CD14-positive monocyte (primary cell): ENCODE measurements at regions not wholly inside any gene's neighbourhood (a gene's known extent, or its start where the extent isn't known, plus 50 kb on each side); places are given as distances from the start of the nearest gene placed in this dataset.
A peak's percentile ranks its signal among the peaks of the same experiment; 100 is the strongest.

ENCODE experiments used
- DNase-seq, 3 donors: peaks; one replicate each; pipeline ENCODE4 v3.0.0-alpha.2; 2011 to 2022
- H2AFZ ChIP-seq: 2 replicates; pipeline ENCODE4 v1.6.0; 2012; ENCODE audit warnings: mild to moderate bottlenecking, low read depth, low read length, inconsistent platforms; ENCODE audit not compliant: insufficient read depth, poor library complexity, severe bottlenecking
- H3K27ac ChIP-seq, 2 donors: 1 replicate in 1 of 2; 2 replicates in 1 of 2; pipeline ENCODE4 v1.5.1; 2012 to 2013; ENCODE audit warnings: low read length in 2 of 2, control low read depth in 1 of 2, inconsistent platforms in 1 of 2, low read depth in 1 of 2, mild to moderate bottlenecking in 1 of 2
- H3K27me3 ChIP-seq, 2 donors: one replicate each; pipeline versions ENCODE4 v1.6.0 to v1.6.1; 2011 to 2013; ENCODE audit warnings: low read length in 2 of 2; ENCODE audit not compliant: control insufficient read depth in 2 of 2, insufficient read depth in 2 of 2
- H3K36me3 ChIP-seq, 2 donors: replicated peaks in 1 of 2; 1 replicate in 1 of 2; 2 replicates in 1 of 2; pipeline versions ENCODE4 v1.5.1 to v1.6.1; 2012 to 2013; ENCODE audit warnings: low read length in 2 of 2, control low read depth in 1 of 2, inconsistent platforms in 1 of 2, mild to moderate bottlenecking in 1 of 2; ENCODE audit not compliant: insufficient read depth in 2 of 2, control insufficient read depth in 1 of 2
- H3K4me1 ChIP-seq, 2 donors: 1 replicate in 1 of 2; 2 replicates in 1 of 2; pipeline versions ENCODE4 v1.5.1 to v1.6.1; 2012 to 2013; ENCODE audit warnings: low read length in 2 of 2, control low read depth in 1 of 2, inconsistent platforms in 1 of 2, mild to moderate bottlenecking in 1 of 2, moderate library complexity in 1 of 2; ENCODE audit not compliant: insufficient read depth in 2 of 2, control insufficient read depth in 1 of 2
- H3K4me2 ChIP-seq: replicated peaks from 2 replicates; pipeline ENCODE3; 2012; ENCODE audit warnings: low read length, moderate library complexity, mild to moderate bottlenecking; ENCODE audit not compliant: poor library complexity, severe bottlenecking; ENCODE audit errors: extremely low read depth
- H3K4me3 ChIP-seq, 3 experiments: fragments of 200-600 bp in 1 of 3; sonication (generic) in 1 of 3; replicated peaks in 1 of 3; 1 replicate in 2 of 3; 2 replicates in 1 of 3; pipeline ENCODE4 v1.5.1; 2011 to 2013; ENCODE audit warnings: low read length in 3 of 3, mild to moderate bottlenecking in 3 of 3, control low read depth in 2 of 3, low read depth in 2 of 3, inconsistent platforms in 1 of 3, moderate library complexity in 1 of 3
- H3K79me2 ChIP-seq: 2 replicates; pipeline ENCODE4 v1.6.0; 2012; ENCODE audit warnings: mild to moderate bottlenecking, control low read depth, inconsistent platforms, low read length, moderate library complexity; ENCODE audit not compliant: insufficient read depth
- H3K9ac ChIP-seq: 2 replicates; pipeline ENCODE4 v1.6.0; 2017; ENCODE audit warnings: low read length, mild to moderate bottlenecking; ENCODE audit not compliant: insufficient read depth, poor library complexity, severe bottlenecking
- H3K9me3 ChIP-seq, 2 donors: replicated peaks in 1 of 2; 1 replicate in 1 of 2; 2 replicates in 1 of 2; pipeline versions ENCODE4 v1.5.1 to v1.6.1; 2012 to 2013; ENCODE audit warnings: low read length in 2 of 2, control low read depth in 1 of 2; ENCODE audit not compliant: control insufficient read depth in 1 of 2, insufficient read depth in 1 of 2
- H4K20me1 ChIP-seq: 2 replicates; pipeline ENCODE4 v1.6.0; 2012; ENCODE audit warnings: mild to moderate bottlenecking, low read length, control low read depth, moderate library complexity; ENCODE audit not compliant: insufficient read depth
- H3K27ac Mint-ChIP-seq, 7 donors: one replicate each; pipeline ENCODE4 v1.8.0; 2020; ENCODE audit warnings: mild to moderate bottlenecking in 7 of 7, mixed read lengths in 7 of 7, moderate library complexity in 6 of 7, inconsistent platforms in 2 of 7
- H3K27me3 Mint-ChIP-seq, 3 donors: one replicate each; pipeline ENCODE4 v1.8.0; 2021 to 2022; ENCODE audit warnings: low read depth in 3 of 3, mild to moderate bottlenecking in 3 of 3, mixed read lengths in 3 of 3, moderate library complexity in 3 of 3, inconsistent platforms in 1 of 3
- H3K36me3 Mint-ChIP-seq, 2 donors: one replicate each; pipeline ENCODE4 v1.8.0; 2020; ENCODE audit warnings: mixed read lengths in 2 of 2, inconsistent platforms in 1 of 2, mild to moderate bottlenecking in 1 of 2
- H3K4me1 Mint-ChIP-seq: one replicate; pipeline ENCODE4 v1.8.0; 2020; ENCODE audit warnings: mild to moderate bottlenecking, mixed read lengths
- H3K4me3 Mint-ChIP-seq, 2 donors: one replicate each; pipeline ENCODE4 v1.8.0; 2020; ENCODE audit warnings: mild to moderate bottlenecking in 2 of 2, mixed read lengths in 2 of 2, moderate library complexity in 1 of 2
- H3K9me3 Mint-ChIP-seq, 7 donors: one replicate each; pipeline ENCODE4 v1.8.0; 2020 to 2022; ENCODE audit warnings: mixed read lengths in 7 of 7, mild to moderate bottlenecking in 6 of 7, moderate library complexity in 6 of 7, inconsistent platforms in 2 of 7
- CTCF ChIP-seq: fragments of 200-600 bp; IDR thresholded peaks from one replicate; pipeline ENCODE4 v1.8.0; 2022; ENCODE audit warnings: antibody characterized with exemption, mild to moderate bottlenecking
- WGBS: methylation state at CpG from one replicate; pipeline ENCODE4 v1.1.5; 2013; ENCODE audit warnings: missing lambda C conversion rate; ENCODE audit not compliant: insufficient coverage; 5-methylcytosine and 5-hydroxymethylcytosine counted together
- intact Hi-C, 2 donors: fragments of 100-400 bp; cut with micrococcal nuclease; formaldehyde crosslinking; loops; one replicate each; pipeline versions ENCODE4 v1.15.0 to v1.15.1; 2023

DNA sequence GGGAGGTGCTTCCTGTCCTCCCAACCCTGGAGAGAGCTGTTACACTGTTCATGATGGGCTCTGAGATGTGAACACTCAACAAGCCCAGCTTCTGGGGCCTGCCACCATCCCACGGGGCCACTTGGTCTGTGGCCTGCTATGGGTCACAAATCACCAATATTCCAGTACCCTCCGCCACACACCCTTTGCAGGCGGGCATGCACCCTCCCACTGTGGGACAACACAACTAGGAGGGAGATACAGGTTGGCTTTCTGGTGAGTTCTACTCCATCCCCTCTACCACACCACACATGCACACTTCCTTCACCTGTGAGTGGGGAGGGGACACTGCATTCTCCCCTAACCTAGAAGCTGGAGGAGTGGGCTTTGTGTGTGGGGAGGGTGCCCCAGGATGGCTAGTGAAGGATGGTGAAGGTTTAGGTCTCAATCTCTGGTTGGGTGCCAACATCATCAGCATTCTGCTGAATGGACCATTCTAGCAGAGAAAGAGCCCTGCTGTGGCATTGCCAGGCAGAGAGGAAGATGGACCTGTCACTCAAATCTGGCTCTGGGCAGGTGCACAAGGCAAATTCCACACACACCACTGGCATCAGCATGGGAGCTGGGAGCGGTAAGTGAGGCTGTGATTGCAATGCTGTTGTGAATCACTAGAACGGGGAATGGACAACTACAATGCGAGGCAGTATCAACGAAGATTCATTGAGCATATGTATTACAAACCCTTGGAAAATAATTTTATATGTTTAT is 175.1 kb downstream of the THBS2 start:
- no peak for DNase-seq
- no peak overlapping the region for H3K9ac ChIP-seq
- H3K4me3 ChIP-seq, result no peak overlapping the region
- intact Hi-C loops, result no loop called here
- peaks cover 0 to 10% (median 6%) of the 10 kb centered on the region in 7 donors for H3K9me3 Mint-ChIP-seq
- no peaks in the 10 kb centered on the region for H3K4me1 Mint-ChIP-seq
- no peaks in the 10 kb centered on the region for H4K20me1 ChIP-seq
- H3K4me2 ChIP-seq, result no peak overlapping the region
- H3K36me3 Mint-ChIP-seq, result no peaks in the 10 kb centered on the region
- no peaks in the 10 kb centered on the region for H3K4me1 ChIP-seq
- H3K79me2 ChIP-seq, result no peaks in the 10 kb centered on the region
- H3K27ac Mint-ChIP-seq, result no peak overlapping the region
- H3K4me3 Mint-ChIP-seq, result no peak overlapping the region
- no peaks in the 10 kb centered on the region for H3K36me3 ChIP-seq
- no peak for TF ChIP-seq CTCF
- no peak overlapping the region for H2AFZ ChIP-seq
- H3K27ac ChIP-seq, result no peak overlapping the region
- H3K27me3 ChIP-seq, result no peaks in the 10 kb centered on the region
- H3K9me3 ChIP-seq, result peaks cover 0 to 20% of the 10 kb centered on the region in 2 donors
- no peaks in the 10 kb centered on the region for H3K27me3 Mint-ChIP-seq
- no CpG with 5 or more reads among the region's 7 CpGs for WGBS

DNA sequence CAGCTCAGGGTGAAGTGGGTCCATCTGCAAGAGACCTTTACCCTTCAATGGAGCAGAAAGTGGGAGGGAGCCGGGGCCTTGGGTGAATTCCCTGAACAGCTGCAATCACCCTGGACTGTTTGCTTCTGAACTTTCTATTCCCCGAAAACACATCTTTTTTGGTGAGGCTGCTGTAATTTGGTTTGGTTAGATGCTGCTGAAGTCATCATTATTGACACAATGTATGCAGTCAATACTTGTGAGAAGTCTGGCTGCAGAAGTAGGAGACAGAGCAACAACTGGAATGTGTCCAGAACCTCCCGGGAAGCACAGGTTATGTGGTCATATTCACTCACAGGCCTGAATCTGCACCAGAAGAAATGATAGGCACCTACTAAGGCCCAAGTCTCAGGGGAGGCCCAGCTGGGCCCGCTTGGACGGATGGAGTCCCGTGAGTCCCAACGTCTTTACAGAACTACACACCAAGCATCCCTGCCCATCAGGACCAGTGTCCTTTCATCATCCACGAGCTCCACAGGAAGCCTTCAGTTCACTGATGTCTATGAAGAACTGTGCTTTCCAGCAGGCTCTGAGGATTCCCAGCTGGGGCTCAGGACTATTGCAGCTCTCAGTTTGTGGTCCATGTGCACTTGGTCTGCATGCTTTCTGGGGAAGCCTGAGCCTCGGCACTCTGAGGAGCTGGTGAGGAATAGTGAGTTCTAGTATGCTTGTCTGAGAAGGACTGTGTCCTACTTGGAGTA is 177.6 kb downstream of the THBS2 start:
- Mint-ChIP-seq H3K4me1 (no peaks in the 10 kb centered on the region), H3K9me3 (peaks cover 7 to 19% (median 14%) of the 10 kb centered on the region in 7 donors), H3K36me3 (no peaks in the 10 kb centered on the region), H3K27ac (peak overlapping the region in 1 of 7 donors; percentile 19), H3K4me3 (no peak overlapping the region), H3K27me3 (no peaks in the 10 kb centered on the region)
- H3K27me3 ChIP-seq, result no peaks in the 10 kb centered on the region
- no peak overlapping the region for H3K27ac ChIP-seq
- TF ChIP-seq CTCF, result no peak
- no peaks in the 10 kb centered on the region for H3K79me2 ChIP-seq
- DNase-seq, result no peak
- H2AFZ ChIP-seq, result no peak overlapping the region
- no peaks in the 10 kb centered on the region for H3K36me3 ChIP-seq
- no peaks in the 10 kb centered on the region for H3K4me1 ChIP-seq
- H3K4me3 ChIP-seq, result no peak overlapping the region
- no peak overlapping the region for H3K4me2 ChIP-seq
- 82% methylated on average over 7 of the region's 9 CpGs for WGBS
- peaks cover 11 to 30% of the 10 kb centered on the region in 2 donors for H3K9me3 ChIP-seq
- intact Hi-C loops, result no loop called here
- H3K9ac ChIP-seq, result no peak overlapping the region
- H4K20me1 ChIP-seq, result no peaks in the 10 kb centered on the region
